ENCODE measurements at regions not wholly inside any gene's neighbourhood (a gene's known extent, or its start where the extent isn't known, plus 50 kb on each side); places are given as distances from the start of the nearest gene placed in this dataset.

GRCh38 chr12:11573880-11574279 lies 75.6 kb upstream of the ETV6 start:
- H3K4me1 ChIP-seq (ENCODE audit: control insufficient read depth, insufficient read depth, low read length): no peaks in the 10 kb centered on the region
- no peak overlapping the region for H3K4me3 ChIP-seq (ENCODE audit: low read depth, low read length)
- H3K36me3 ChIP-seq (ENCODE audit: control insufficient read depth, insufficient read depth, low read length): no peaks in the 10 kb centered on the region
- H3K27me3 ChIP-seq (ENCODE audit: control insufficient read depth, insufficient read depth, low read length): no peaks in the 10 kb centered on the region
- no peaks in the 10 kb centered on the region for H3K9me3 ChIP-seq (ENCODE audit: control insufficient read depth, insufficient read depth, low read length)
- no peak overlapping the region for H3K9ac ChIP-seq (ENCODE audit: low read depth, low read length)

GRCh38 chr12:11576104-11576503 lies 73.4 kb upstream of the ETV6 start:
- no peaks in the 10 kb centered on the region for H3K27me3 ChIP-seq (ENCODE audit: control insufficient read depth, insufficient read depth, low read length)
- no peak overlapping the region for H3K4me3 ChIP-seq (ENCODE audit: low read depth, low read length)
- no peaks in the 10 kb centered on the region for H3K36me3 ChIP-seq (ENCODE audit: control insufficient read depth, insufficient read depth, low read length)
- no peaks in the 10 kb centered on the region for H3K9me3 ChIP-seq (ENCODE audit: control insufficient read depth, insufficient read depth, low read length)
- H3K9ac ChIP-seq (ENCODE audit: low read depth, low read length): no peak overlapping the region
- peaks cover 3% of the 10 kb centered on the region for H3K4me1 ChIP-seq (ENCODE audit: control insufficient read depth, insufficient read depth, low read length)

- no peaks in the 10 kb centered on the region for H3K9me3 ChIP-seq (ENCODE audit: control insufficient read depth, insufficient read depth, low read length)
- no peak overlapping the region for H3K4me3 ChIP-seq (ENCODE audit: low read depth, low read length)
- H3K36me3 ChIP-seq (ENCODE audit: control insufficient read depth, insufficient read depth, low read length): no peaks in the 10 kb centered on the region
- no peaks in the 10 kb centered on the region for H3K27me3 ChIP-seq (ENCODE audit: control insufficient read depth, insufficient read depth, low read length)
- no peak overlapping the region for H3K9ac ChIP-seq (ENCODE audit: low read depth, low read length)
- peaks cover 3% of the 10 kb centered on the region for H3K4me1 ChIP-seq (ENCODE audit: control insufficient read depth, insufficient read depth, low read length)
Observed at GRCh38 chr12:11577658-11578260, 71.7 kb upstream of the ETV6 start.

- H3K9me3 ChIP-seq (ENCODE audit: control insufficient read depth, insufficient read depth, low read length): no peaks in the 10 kb centered on the region
- no peak overlapping the region for H3K9ac ChIP-seq (ENCODE audit: low read depth, low read length)
- peaks cover 3% of the 10 kb centered on the region for H3K4me1 ChIP-seq (ENCODE audit: control insufficient read depth, insufficient read depth, low read length)
- no peaks in the 10 kb centered on the region for H3K27me3 ChIP-seq (ENCODE audit: control insufficient read depth, insufficient read depth, low read length)
- H3K36me3 ChIP-seq (ENCODE audit: control insufficient read depth, insufficient read depth, low read length): no peaks in the 10 kb centered on the region
- no peak overlapping the region for H3K4me3 ChIP-seq (ENCODE audit: low read depth, low read length)
Observed at GRCh38 chr12:11578461-11578993, 70.9 kb upstream of the ETV6 start.

GRCh38 chr12:11580125-11580751 lies 69.2 kb upstream of the ETV6 start:
- Histone ChIP-seq H3K36me3 (ENCODE audit: control insufficient read depth, insufficient read depth, low read length) (no peaks in the 10 kb centered on the region), H3K27me3 (ENCODE audit: control insufficient read depth, insufficient read depth, low read length) (no peaks in the 10 kb centered on the region), H3K9ac (ENCODE audit: low read depth, low read length) (no peak overlapping the region), H3K4me3 (ENCODE audit: low read depth, low read length) (no peak overlapping the region), H3K4me1 (ENCODE audit: control insufficient read depth, insufficient read depth, low read length) (peaks cover 3% of the 10 kb centered on the region), H3K9me3 (ENCODE audit: control insufficient read depth, insufficient read depth, low read length) (no peaks in the 10 kb centered on the region)

- H3K4me1 ChIP-seq (ENCODE audit: control insufficient read depth, insufficient read depth, low read length): peaks cover 3% of the 10 kb centered on the region
Observed at GRCh38 chr12:11581179-11581755, 68.2 kb upstream of the ETV6 start.

DNA sequence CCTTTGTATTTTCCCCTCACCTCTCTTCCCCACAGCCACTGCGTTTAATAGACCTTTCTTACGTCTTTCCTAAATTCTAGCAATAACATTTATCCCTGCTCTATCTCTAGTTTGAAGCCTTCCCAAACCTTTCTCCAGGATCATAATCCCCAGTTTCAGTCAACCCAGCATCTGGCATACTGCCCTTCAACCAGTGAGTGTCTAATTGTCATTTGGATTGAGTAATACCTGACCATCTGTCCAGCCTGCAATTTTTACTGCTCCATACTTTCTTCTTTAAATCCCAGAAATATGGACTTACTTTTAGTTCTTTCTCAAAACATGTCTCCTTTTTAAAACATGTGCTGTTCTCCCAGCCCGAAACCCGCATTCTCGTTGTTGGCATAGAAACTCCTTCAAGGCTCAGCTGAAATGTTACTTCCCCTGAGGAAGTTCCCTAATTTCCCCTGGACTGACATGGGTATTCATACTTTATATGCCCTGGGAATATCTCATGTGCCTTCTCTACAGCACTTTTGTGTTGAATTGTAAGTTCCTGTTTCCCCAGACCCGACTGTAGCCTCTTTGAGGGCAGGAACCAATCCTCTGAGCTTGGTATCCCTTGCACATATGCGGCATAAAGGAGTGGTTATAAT lies 65.1 kb upstream of the ETV6 start:
- peaks cover 3% of the 10 kb centered on the region for H3K4me1 ChIP-seq (ENCODE audit: control insufficient read depth, insufficient read depth, low read length)
- no peak overlapping the region for H3K9ac ChIP-seq (ENCODE audit: low read depth, low read length)
- H3K27me3 ChIP-seq (ENCODE audit: control insufficient read depth, insufficient read depth, low read length): no peaks in the 10 kb centered on the region
- no peak overlapping the region for H3K4me3 ChIP-seq (ENCODE audit: low read depth, low read length)
- no peaks in the 10 kb centered on the region for H3K9me3 ChIP-seq (ENCODE audit: control insufficient read depth, insufficient read depth, low read length)
- no peaks in the 10 kb centered on the region for H3K36me3 ChIP-seq (ENCODE audit: control insufficient read depth, insufficient read depth, low read length)

More at GRCh38 chr12:11581179-11581755, 68.2 kb upstream of the ETV6 start:
- Histone ChIP-seq H3K4me3 (ENCODE audit: low read depth, low read length) (no peak overlapping the region), H3K36me3 (ENCODE audit: control insufficient read depth, insufficient read depth, low read length) (no peaks in the 10 kb centered on the region), H3K9me3 (ENCODE audit: control insufficient read depth, insufficient read depth, low read length) (no peaks in the 10 kb centered on the region), H3K27me3 (ENCODE audit: control insufficient read depth, insufficient read depth, low read length) (no peaks in the 10 kb centered on the region), H3K9ac (ENCODE audit: low read depth, low read length) (no peak overlapping the region)

- no peak overlapping the region for H3K9ac ChIP-seq (ENCODE audit: low read depth, low read length)
- no peaks in the 10 kb centered on the region for H3K9me3 ChIP-seq (ENCODE audit: control insufficient read depth, insufficient read depth, low read length)
- H3K4me1 ChIP-seq (ENCODE audit: control insufficient read depth, insufficient read depth, low read length): peaks cover 6% of the 10 kb centered on the region
- no peak overlapping the region for H3K4me3 ChIP-seq (ENCODE audit: low read depth, low read length)
- no peaks in the 10 kb centered on the region for H3K36me3 ChIP-seq (ENCODE audit: control insufficient read depth, insufficient read depth, low read length)
- no peaks in the 10 kb centered on the region for H3K27me3 ChIP-seq (ENCODE audit: control insufficient read depth, insufficient read depth, low read length)
Observed at GRCh38 chr12:11592484-11592883, 57.0 kb upstream of the ETV6 start.

DNA sequence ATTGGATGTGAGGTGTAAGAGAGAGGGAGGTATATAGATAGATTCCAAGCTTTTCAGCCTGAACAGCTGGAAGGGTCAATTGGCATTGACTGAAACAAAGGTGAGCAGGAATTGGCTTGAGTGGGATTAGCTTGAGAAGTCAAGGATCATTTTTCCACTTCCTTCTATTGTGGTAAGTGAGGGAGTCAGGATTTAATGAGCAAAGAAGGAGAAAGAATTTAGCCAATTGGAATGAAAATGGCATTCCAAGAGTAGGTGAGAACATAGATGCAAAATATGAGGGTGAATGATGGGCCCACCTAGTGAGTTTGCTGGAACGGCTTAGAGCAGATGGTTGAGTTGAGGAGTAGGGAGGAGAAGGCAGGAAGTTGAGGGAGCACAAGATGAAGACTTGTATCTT lies 56.5 kb upstream of the ETV6 start:
- H3K4me3 ChIP-seq (ENCODE audit: low read depth, low read length): no peak overlapping the region
- H3K9ac ChIP-seq (ENCODE audit: low read depth, low read length): no peak overlapping the region
- no peaks in the 10 kb centered on the region for H3K27me3 ChIP-seq (ENCODE audit: control insufficient read depth, insufficient read depth, low read length)
- H3K4me1 ChIP-seq (ENCODE audit: control insufficient read depth, insufficient read depth, low read length): peaks cover 6% of the 10 kb centered on the region
- H3K36me3 ChIP-seq (ENCODE audit: control insufficient read depth, insufficient read depth, low read length): no peaks in the 10 kb centered on the region
- H3K9me3 ChIP-seq (ENCODE audit: control insufficient read depth, insufficient read depth, low read length): no peaks in the 10 kb centered on the region

DNA sequence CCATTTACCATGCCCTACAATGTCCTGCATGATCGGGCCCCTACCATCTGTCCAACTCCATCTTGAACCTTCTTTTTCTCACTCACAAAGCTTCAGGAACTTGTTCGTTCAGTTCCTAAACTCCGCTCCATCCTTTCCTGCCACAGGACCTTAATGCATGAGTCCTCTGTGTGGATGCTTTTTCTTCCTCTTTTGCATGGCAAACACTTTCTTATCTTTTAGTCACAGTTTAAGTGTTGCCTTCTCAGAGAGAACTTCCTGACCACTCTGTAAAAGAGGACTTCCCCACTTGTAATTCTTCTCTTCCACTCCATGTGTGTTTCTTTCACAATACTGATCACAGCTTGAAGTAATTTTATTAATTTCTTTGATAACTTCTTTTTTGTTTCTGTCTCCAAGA lies 54.4 kb upstream of the ETV6 start:
- Histone ChIP-seq H3K4me1 (ENCODE audit: control insufficient read depth, insufficient read depth, low read length) (peaks cover 6% of the 10 kb centered on the region), H3K9me3 (ENCODE audit: control insufficient read depth, insufficient read depth, low read length) (no peaks in the 10 kb centered on the region)

DNA sequence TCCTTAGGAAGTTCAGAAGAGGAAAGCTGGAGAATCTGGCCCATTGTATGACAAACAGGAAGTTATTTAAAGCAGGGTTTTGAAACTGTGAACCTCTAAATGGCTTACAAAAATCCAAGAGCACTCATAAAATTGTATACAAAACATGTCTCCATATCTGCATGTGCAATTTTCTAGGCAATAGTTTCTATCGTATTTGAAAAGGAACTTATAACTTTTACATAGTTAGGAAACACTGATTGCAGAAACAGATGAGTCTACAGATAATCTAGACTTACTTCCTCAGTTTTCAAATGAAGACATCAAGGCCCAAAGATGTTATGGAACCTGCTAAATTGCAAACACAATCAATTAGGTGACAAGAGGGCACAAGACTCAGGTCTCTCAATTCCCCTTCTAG lies 53.3 kb upstream of the ETV6 start:
- no peaks in the 10 kb centered on the region for H3K36me3 ChIP-seq (ENCODE audit: control insufficient read depth, insufficient read depth, low read length)
- H3K4me3 ChIP-seq (ENCODE audit: low read depth, low read length): no peak overlapping the region
- H3K4me1 ChIP-seq (ENCODE audit: control insufficient read depth, insufficient read depth, low read length): peaks cover 6% of the 10 kb centered on the region
- no peak overlapping the region for H3K9ac ChIP-seq (ENCODE audit: low read depth, low read length)
- no peaks in the 10 kb centered on the region for H3K27me3 ChIP-seq (ENCODE audit: control insufficient read depth, insufficient read depth, low read length)
- H3K9me3 ChIP-seq (ENCODE audit: control insufficient read depth, insufficient read depth, low read length): no peaks in the 10 kb centered on the region

More for the DNA sequence above, 54.4 kb upstream of the ETV6 start:
- no peaks in the 10 kb centered on the region for H3K27me3 ChIP-seq (ENCODE audit: control insufficient read depth, insufficient read depth, low read length)
- no peak overlapping the region for H3K4me3 ChIP-seq (ENCODE audit: low read depth, low read length)
- no peaks in the 10 kb centered on the region for H3K36me3 ChIP-seq (ENCODE audit: control insufficient read depth, insufficient read depth, low read length)
- H3K9ac ChIP-seq (ENCODE audit: low read depth, low read length): no peak overlapping the region
